HG02870 (cell line): ENCODE measurements at regions not wholly inside any gene's neighbourhood (a gene's known extent, or its start where the extent isn't known, plus 50 kb on each side); places are given as distances from the start of the nearest gene placed in this dataset.
"Not testable (repeated sequence)": the region's sequence is repeated elsewhere in the genome, so short reads cannot be mapped to it uniquely, and the experiment has no call there.

ENCODE experiments used
- ATAC-seq: cut with Tn5 transposase; IDR thresholded peaks from one replicate; pipeline ENCODE4 v1.9.1; 2021; ENCODE audit warnings: mild to moderate bottlenecking, moderate library complexity; ENCODE audit not compliant: unreplicated experiment

- no peak for ATAC-seq
Measured at GRCh38 chr12:89845767-89846166, 137.1 kb upstream of the ATP2B1 start.

- ATAC-seq, result no peak
Measured at GRCh38 chr12:89845366-89845765, 136.7 kb upstream of the ATP2B1 start.

GRCh38 chr12:89844539-89844938 lies 135.9 kb upstream of the ATP2B1 start:
- no peak for ATAC-seq

- no peak for ATAC-seq
Measured at GRCh38 chr12:89840162-89840922, 131.7 kb upstream of the ATP2B1 start.

GRCh38 chr12:89839444-89839843 lies 130.8 kb upstream of the ATP2B1 start:
- ATAC-seq, result no peak

GRCh38 chr12:89838833-89839232 lies 130.2 kb upstream of the ATP2B1 start:
- no peak for ATAC-seq

GRCh38 chr12:89836026-89836425 lies 127.4 kb upstream of the ATP2B1 start:
- no peak for ATAC-seq

GRCh38 chr12:89834676-89835075 lies 126.0 kb upstream of the ATP2B1 start:
- no peak for ATAC-seq

- no peak for ATAC-seq
Measured at GRCh38 chr12:89833337-89834252, 125.0 kb upstream of the ATP2B1 start.

- ATAC-seq, result no peak
Measured at GRCh38 chr12:89832336-89832735, 123.7 kb upstream of the ATP2B1 start.

- ATAC-seq, result no peak
Measured at GRCh38 chr12:89831310-89832095, 122.9 kb upstream of the ATP2B1 start.

- ATAC-seq, result no peak
Measured at GRCh38 chr12:89829434-89829975, 120.9 kb upstream of the ATP2B1 start.

- ATAC-seq, result no peak
Measured at GRCh38 chr12:89828575-89828974, 119.9 kb upstream of the ATP2B1 start.

- no peak for ATAC-seq
Measured at GRCh38 chr12:89827592-89827991, 119.0 kb upstream of the ATP2B1 start.

GRCh38 chr12:89826468-89826867 lies 117.8 kb upstream of the ATP2B1 start:
- no peak for ATAC-seq

GRCh38 chr12:89825591-89826449 lies 117.2 kb upstream of the ATP2B1 start:
- no peak for ATAC-seq

- ATAC-seq, result no peak
Measured at GRCh38 chr12:89824822-89825221, 116.2 kb upstream of the ATP2B1 start.

GRCh38 chr12:89822992-89823391 lies 114.4 kb upstream of the ATP2B1 start:
- ATAC-seq, result not testable (repeated sequence)

- ATAC-seq, result peak; percentile 63
Measured at GRCh38 chr12:89821896-89822295, 113.3 kb upstream of the ATP2B1 start.
